Upper lobe of left lung (tissue), 4 donors: ENCODE measurements at regions not wholly inside any gene's neighbourhood (a gene's known extent, or its start where the extent isn't known, plus 50 kb on each side); places are given as distances from the start of the nearest gene placed in this dataset.

ENCODE experiments used
- POLR2A ChIP-seq, 4 donors: fragments of 450-650 bp; IDR thresholded peaks; one replicate each; pipeline ENCODE4 v1.5.1; 2016 to 2017; ENCODE audit warnings: antibody characterized with exemption in 4 of 4, mild to moderate bottlenecking in 2 of 4
- POLR2AphosphoS5 ChIP-seq, 2 donors: sonication (generic); formaldehyde crosslinking; IDR thresholded peaks; one replicate each; pipeline ENCODE4 v1.5.1; 2017; ENCODE audit warnings: antibody characterized with exemption in 2 of 2
- TF ChIP-seq, protein P1 (sequence below), 6 experiments: fragments of 450-650 bp in 4 of 6; fragments of 200-600 bp in 2 of 6; sonication (generic) in 2 of 6; IDR thresholded peaks; one replicate each; pipeline ENCODE4 v1.5.1; 2016 to 2019; ENCODE audit warnings: antibody characterized with exemption in 6 of 6

DNA sequence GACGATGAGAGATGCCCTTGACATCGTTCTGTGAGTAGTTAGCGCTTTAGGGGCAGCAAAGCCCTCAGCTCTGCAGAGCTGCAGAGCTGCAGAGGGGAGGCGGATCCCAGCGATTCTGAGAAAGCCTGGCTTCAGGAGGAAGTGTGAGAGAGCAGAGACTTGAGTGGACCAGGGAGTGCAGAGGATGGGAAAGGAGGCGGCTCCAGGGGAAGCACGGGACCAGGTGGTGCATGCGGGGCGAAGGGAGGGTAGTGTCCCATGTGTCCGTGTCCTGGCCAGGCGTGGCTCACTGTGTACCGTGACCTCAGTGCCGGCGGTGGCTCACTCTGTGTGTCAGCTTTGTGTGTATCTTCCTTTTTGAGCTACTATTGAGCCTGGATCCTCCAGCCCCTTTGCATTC, 250.8 kb upstream of the PITRM1 start:
- no peak for TF ChIP-seq POLR2AphosphoS5 (IDR thresholded peaks at IDR 0.05)
- TF ChIP-seq, protein P1, sequence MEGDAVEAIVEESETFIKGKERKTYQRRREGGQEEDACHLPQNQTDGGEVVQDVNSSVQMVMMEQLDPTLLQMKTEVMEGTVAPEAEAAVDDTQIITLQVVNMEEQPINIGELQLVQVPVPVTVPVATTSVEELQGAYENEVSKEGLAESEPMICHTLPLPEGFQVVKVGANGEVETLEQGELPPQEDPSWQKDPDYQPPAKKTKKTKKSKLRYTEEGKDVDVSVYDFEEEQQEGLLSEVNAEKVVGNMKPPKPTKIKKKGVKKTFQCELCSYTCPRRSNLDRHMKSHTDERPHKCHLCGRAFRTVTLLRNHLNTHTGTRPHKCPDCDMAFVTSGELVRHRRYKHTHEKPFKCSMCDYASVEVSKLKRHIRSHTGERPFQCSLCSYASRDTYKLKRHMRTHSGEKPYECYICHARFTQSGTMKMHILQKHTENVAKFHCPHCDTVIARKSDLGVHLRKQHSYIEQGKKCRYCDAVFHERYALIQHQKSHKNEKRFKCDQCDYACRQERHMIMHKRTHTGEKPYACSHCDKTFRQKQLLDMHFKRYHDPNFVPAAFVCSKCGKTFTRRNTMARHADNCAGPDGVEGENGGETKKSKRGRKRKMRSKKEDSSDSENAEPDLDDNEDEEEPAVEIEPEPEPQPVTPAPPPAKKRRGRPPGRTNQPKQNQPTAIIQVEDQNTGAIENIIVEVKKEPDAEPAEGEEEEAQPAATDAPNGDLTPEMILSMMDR (IDR thresholded peaks at IDR 0.05) = no peak
- no peak for TF ChIP-seq POLR2A (IDR thresholded peaks at IDR 0.05)
